Common myeloid progenitor, CD34-positive (primary cell): ENCODE measurements at regions not wholly inside any gene's neighbourhood (a gene's known extent, or its start where the extent isn't known, plus 50 kb on each side); places are given as distances from the start of the nearest gene placed in this dataset.

Experiments
- CTCF ChIA-PET: fragments of 350-600 bp; sonication (Branson Sonifier 250); formaldehyde crosslinking; loops from one replicate; lab custom pipeline; 2021; ENCODE audit warnings: antibody characterized with exemption; lab: Charles Lee
- POLR2A ChIA-PET: fragments of 350-600 bp; sonication (Branson Sonifier 250); formaldehyde crosslinking; loops from one replicate; lab custom pipeline; 2021; ENCODE audit warnings: antibody characterized with exemption; lab: Charles Lee
- DNase-seq, 3 donors: peaks; one replicate each; pipeline versions ENCODE4 v3.0.0 to v3.0.0-alpha.2; 2013
- H3K27ac ChIP-seq, 2 experiments: 1 replicate in 1 of 2; 2 replicates in 1 of 2; pipeline ENCODE4 v1.7.0; 2013; ENCODE audit warnings: inconsistent platforms in 2 of 2, low read length in 2 of 2, mild to moderate bottlenecking in 2 of 2, low read depth in 1 of 2, moderate library complexity in 1 of 2; ENCODE audit not compliant: severe bottlenecking in 2 of 2, insufficient read depth in 1 of 2, poor library complexity in 1 of 2
- H3K27me3 ChIP-seq, 5 experiments: replicated peaks in 2 of 5; 1 replicate in 3 of 5; 2 replicates in 2 of 5; pipeline versions ENCODE4 v1.6.1 to v1.7.0; 2013; ENCODE audit warnings: low read length in 4 of 5, mild to moderate bottlenecking in 2 of 5, moderate library complexity in 2 of 5, inconsistent platforms in 1 of 5; ENCODE audit not compliant: insufficient read depth in 5 of 5, control insufficient read depth in 4 of 5
- H3K36me3 ChIP-seq, 4 experiments: 1 replicate in 2 of 4; 2 replicates in 2 of 4; pipeline versions ENCODE4 v1.6.1 to v1.7.0; 2013; ENCODE audit warnings: low read length in 3 of 4, control low read depth in 1 of 4, mild to moderate bottlenecking in 1 of 4; ENCODE audit not compliant: control insufficient read depth in 4 of 4, insufficient read depth in 4 of 4
- H3K4me1 ChIP-seq, 4 experiments: 1 replicate in 3 of 4; 2 replicates in 1 of 4; pipeline versions ENCODE4 v1.6.1 to v1.7.1; 2013; ENCODE audit warnings: low read length in 3 of 4, mild to moderate bottlenecking in 3 of 4, control low read depth in 1 of 4, inconsistent platforms in 1 of 4, moderate library complexity in 1 of 4; ENCODE audit not compliant: control insufficient read depth in 4 of 4, insufficient read depth in 4 of 4; ENCODE audit errors: control extremely low read depth in 1 of 4
- H3K4me3 ChIP-seq, 7 experiments: 1 replicate in 4 of 7; 2 replicates in 3 of 7; pipeline versions ENCODE4 v1.5.1 to v1.7.0; 2013; ENCODE audit warnings: mild to moderate bottlenecking in 7 of 7, low read length in 6 of 7, moderate library complexity in 6 of 7, inconsistent platforms in 2 of 7, low read depth in 2 of 7, control low read depth in 1 of 7; ENCODE audit not compliant: insufficient read depth in 4 of 7, control insufficient read depth in 1 of 7; ENCODE audit errors: extremely low read depth in 1 of 7
- H3K9me3 ChIP-seq, 5 experiments: 1 replicate in 4 of 5; 2 replicates in 1 of 5; pipeline versions ENCODE4 v1.6.1 to v1.7.1; 2013; ENCODE audit warnings: low read length in 4 of 5, mild to moderate bottlenecking in 2 of 5, inconsistent platforms in 1 of 5, low read depth in 1 of 5, moderate library complexity in 1 of 5; ENCODE audit not compliant: control insufficient read depth in 4 of 5, insufficient read depth in 2 of 5; ENCODE audit errors: control extremely low read depth in 1 of 5
- WGBS: methylation state at CpG from one replicate; pipeline ENCODE4 v1.1.5; 2013; ENCODE audit not compliant: insufficient coverage; 5-methylcytosine and 5-hydroxymethylcytosine counted together

DNA sequence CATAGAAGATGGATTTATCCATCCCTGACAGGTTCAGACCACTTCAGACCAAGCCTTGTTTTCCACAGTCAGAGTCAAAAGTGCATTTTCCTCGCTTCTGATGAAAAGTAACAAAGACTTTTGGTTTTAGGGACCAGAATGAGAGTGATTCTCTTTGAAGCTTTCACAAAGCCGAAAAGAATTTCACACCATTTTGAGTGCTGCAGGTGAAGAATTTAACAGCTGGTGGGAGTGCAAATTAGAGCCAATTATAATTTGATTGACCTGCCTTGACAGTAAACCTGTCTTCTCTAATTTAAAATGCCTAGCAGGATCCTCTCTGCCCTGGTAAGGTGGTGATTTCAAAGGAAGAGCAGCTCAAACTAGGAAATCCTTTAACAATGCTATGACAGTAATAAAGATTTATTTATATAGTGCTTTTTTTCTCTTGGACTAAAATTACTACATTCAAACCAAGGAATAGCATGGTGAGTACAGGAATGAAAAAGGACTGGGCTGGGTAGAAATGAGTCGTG is 241.6 kb downstream of the HRH4 start:
- no peak for DNase-seq
- Histone ChIP-seq H3K4me1 (no peaks in the 10 kb centered on the region), H3K27me3 (no peaks in the 10 kb centered on the region), H3K36me3 (no peaks in the 10 kb centered on the region), H3K4me3 (no peak overlapping the region), H3K27ac (no peak overlapping the region), H3K9me3 (peaks cover 0 to 12% (median 0%) of the 10 kb centered on the region in 5 experiments)
- CTCF ChIA-PET: interaction anchor here (1.3 kb wide), 1 partner anchor 24 kb away, joined by 6 read pairs; no protein-coding TSS in a partner anchor
- WGBS: 90% methylated on average over 3 of the region's 3 CpGs
- POLR2A ChIA-PET: interaction anchor here (0.6 kb wide), 1 partner anchor 71 kb away, joined by 3 read pairs; no protein-coding TSS in a partner anchor

DNA sequence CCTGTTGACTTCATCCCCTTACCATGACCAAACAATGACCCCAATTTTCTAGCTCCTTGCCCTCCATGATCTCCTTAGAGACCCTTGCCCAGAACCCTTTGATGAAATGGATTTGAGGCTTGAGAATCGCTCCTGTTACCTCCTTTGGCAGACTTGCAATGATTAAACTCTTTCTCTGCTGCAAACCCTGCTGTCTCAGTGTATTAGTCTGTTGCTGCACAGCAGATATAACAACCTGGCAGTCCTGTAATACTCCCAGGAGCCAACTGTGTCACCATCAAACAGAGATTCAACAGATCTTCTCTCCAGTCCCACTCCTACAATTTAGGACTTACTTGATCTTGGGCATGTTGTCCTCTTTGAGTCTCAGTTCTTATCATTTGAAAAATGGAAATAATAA is 242.9 kb downstream of the HRH4 start:
- ChIA-PET CTCF (interaction anchor here (1.3 kb wide), 1 partner anchor 22 kb away, joined by 6 read pairs; no protein-coding TSS in a partner anchor), POLR2A (no interaction called here)
- no peak for DNase-seq
- H3K4me1 ChIP-seq: no peaks in the 10 kb centered on the region
- no peaks in the 10 kb centered on the region for H3K27me3 ChIP-seq
- H3K27ac ChIP-seq: no peak overlapping the region
- H3K9me3 ChIP-seq: peaks cover 0 to 12% (median 0%) of the 10 kb centered on the region in 5 experiments
- H3K36me3 ChIP-seq: no peaks in the 10 kb centered on the region
- 91% methylated on average over 1 of the region's 1 CpG for WGBS
- no peak overlapping the region for H3K4me3 ChIP-seq

DNA sequence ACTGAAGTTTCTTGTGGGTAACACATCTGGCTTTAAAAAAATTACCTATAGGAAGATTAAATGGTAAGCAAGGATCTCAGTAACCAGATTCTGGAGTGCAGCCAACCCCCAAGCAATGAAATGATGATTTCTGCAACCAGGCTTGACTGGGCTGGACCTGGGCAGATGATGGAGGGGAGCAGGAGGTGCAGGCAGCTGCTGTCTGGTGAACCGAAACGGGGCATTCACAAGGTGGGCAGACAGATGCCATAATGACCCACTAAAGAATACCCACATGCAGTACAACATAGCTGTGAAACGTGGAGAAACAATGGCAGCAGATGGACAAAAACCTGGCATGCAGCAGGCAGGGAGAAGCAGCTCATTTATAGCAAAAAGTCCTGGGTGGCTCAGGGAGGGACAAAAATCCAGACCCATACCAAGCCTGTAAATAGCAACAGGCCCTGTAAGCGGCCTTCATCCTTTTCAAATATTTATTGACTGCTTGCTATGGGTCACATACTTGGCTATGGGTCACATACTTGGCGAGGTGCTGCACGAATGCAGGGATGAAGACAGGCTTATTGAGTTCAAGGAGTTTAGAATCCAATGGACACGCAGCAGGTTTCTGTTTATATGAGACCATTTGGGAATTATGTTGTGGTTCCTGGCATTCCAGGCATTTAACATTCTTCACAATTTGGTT is 244.7 kb downstream of the HRH4 start:
- CTCF ChIA-PET: no interaction called here
- no peak overlapping the region for H3K27ac ChIP-seq
- WGBS: 97% methylated on average over 5 of the region's 7 CpGs

DNA sequence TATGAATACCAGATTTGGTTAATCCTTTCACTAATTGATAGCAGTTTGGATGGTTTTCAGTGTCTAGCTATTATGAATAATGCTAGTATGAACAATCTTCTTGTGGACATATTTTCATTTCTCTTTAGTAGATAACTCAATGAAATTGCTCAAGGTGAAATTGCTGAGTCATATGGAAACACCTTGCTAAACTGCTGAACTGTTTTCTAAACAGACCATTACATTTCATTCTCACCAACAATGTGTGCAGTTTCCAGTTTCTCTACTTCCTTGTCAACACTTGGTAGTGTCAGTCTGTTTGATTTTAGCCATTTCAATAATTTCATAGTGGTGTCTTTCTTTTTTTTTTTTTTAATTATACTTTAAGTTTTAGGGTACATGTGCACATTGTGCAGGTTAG is 250.0 kb downstream of the HRH4 start:
- CTCF ChIA-PET: no interaction called here
- H3K9me3 ChIP-seq: peaks cover 0 to 2% (median 0%) of the 10 kb centered on the region in 5 experiments
- H3K27ac ChIP-seq: no peak overlapping the region
- no peak overlapping the region for H3K4me3 ChIP-seq
- POLR2A ChIA-PET: no interaction called here
- H3K36me3 ChIP-seq: no peaks in the 10 kb centered on the region
- H3K27me3 ChIP-seq: no peaks in the 10 kb centered on the region
- DNase-seq: no peak
- no peaks in the 10 kb centered on the region for H3K4me1 ChIP-seq

More for the DNA sequence above, 244.7 kb downstream of the HRH4 start:
- Histone ChIP-seq H3K4me3 (no peak overlapping the region), H3K4me1 (no peaks in the 10 kb centered on the region), H3K9me3 (peaks cover 0 to 12% (median 0%) of the 10 kb centered on the region in 5 experiments), H3K27me3 (no peaks in the 10 kb centered on the region), H3K36me3 (no peaks in the 10 kb centered on the region)
- POLR2A ChIA-PET: no interaction called here
- no peak for DNase-seq

DNA sequence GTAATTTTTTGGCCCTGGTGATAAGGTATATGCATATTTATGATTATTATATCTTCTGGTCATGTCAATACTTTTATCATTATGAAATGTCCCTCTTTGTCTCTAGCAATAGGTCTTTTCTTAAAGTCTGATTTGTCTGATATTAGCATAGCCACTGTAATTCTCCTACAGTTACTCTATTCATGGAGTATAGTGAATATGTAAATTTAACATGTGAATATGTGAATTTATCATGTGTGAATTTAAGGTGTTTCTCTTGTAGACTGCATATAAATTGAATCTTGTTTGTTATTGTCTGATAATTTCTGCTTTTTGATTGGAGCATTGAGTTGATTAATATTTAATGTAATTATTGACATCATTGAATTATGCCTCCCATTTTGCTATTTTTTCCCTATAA is 259.4 kb downstream of the HRH4 start:
- no peaks in the 10 kb centered on the region for H3K36me3 ChIP-seq
- H3K4me3 ChIP-seq: no peak overlapping the region
- POLR2A ChIA-PET: no interaction called here
- CTCF ChIA-PET: no interaction called here
- H3K27ac ChIP-seq: no peak overlapping the region
- DNase-seq: no peak
- H3K27me3 ChIP-seq: no peaks in the 10 kb centered on the region
- H3K9me3 ChIP-seq: no peaks in the 10 kb centered on the region
- no peaks in the 10 kb centered on the region for H3K4me1 ChIP-seq

DNA sequence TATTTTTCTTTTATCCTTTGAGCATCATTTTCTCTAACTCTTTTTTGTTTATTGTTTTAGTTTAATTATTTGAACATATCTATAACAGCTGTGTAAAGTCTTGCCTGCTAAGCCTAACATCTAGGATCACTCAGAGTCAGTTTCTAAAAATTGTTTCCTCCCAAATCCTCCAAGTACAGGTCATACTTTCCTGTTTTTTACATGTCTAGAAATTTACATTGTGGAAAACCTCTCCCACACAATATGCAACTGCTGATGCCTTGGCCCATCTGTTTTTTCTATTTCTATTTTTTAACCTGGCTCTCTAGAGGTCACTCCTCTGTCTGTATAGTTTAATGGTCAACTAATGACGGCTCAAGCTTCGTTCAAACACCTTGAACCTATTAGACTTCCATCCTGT is 261.0 kb downstream of the HRH4 start:
- POLR2A ChIA-PET: no interaction called here
- H3K9me3 ChIP-seq: no peaks in the 10 kb centered on the region
- H3K27me3 ChIP-seq: no peaks in the 10 kb centered on the region
- DNase-seq: no peak
- H3K4me1 ChIP-seq: no peaks in the 10 kb centered on the region
- no peak overlapping the region for H3K27ac ChIP-seq
- no peak overlapping the region for H3K4me3 ChIP-seq
- H3K36me3 ChIP-seq: no peaks in the 10 kb centered on the region
- WGBS: 92% methylated on average over 2 of the region's 2 CpGs
- CTCF ChIA-PET: no interaction called here

DNA sequence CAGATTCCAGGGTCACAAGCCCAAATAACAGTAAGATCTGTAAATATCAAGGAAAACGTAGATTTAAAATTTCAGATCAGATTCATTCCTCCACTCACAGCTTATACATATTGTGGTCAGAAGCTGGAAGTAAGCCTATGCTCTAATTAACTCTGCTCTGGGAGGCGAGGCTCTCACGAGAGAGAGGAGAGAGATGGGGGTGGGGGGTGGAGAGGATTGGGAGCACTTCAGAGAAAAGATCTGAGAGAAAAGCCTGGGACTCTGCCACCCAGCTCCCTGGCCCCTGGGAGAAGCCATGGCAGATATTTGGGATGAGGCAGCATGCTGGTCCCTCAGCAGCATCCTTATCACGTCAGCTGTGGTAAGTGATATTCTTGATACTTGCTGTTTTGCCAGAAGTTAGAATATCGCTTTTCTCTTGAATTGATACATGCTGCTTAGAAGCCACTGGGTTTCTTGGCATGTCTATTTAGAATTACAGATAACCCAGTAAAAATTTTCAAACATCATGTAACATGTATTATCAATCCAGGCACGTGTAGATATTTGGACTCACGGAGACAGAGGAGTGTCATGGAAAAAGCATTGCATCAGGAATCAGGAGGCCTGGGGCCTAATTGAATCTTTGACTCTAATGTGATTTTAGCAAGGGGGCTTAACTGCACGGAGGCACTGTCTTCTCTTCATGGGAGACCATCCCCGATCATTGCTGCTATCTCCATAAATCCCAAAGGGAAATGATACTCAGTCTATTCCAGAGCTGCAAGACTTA is 265.4 kb downstream of the HRH4 start:
- 94% methylated on average over 8 of the region's 9 CpGs for WGBS
- Histone ChIP-seq H3K27ac (no peak overlapping the region), H3K36me3 (no peaks in the 10 kb centered on the region), H3K9me3 (no peaks in the 10 kb centered on the region), H3K27me3 (peaks cover 0 to 4% (median 0%) of the 10 kb centered on the region in 5 experiments), H3K4me1 (peaks cover 0 to 1% (median 0%) of the 10 kb centered on the region in 4 experiments), H3K4me3 (no peak overlapping the region)
- ChIA-PET CTCF (interaction anchor here (0.6 to 4.4 kb wide), 18 partner anchors 23 to 366 kb away, joined by 3 to 31 read pairs (median 4); no protein-coding TSS in a partner anchor), POLR2A (interaction anchor here (0.5 kb wide), 1 partner anchor 1365 kb away, joined by 3 read pairs; no protein-coding TSS in a partner anchor)
- DNase-seq: no peak
